ENCODE measurements at regions not wholly inside any gene's neighbourhood (a gene's known extent, or its start where the extent isn't known, plus 50 kb on each side); places are given as distances from the start of the nearest gene placed in this dataset.

DNA sequence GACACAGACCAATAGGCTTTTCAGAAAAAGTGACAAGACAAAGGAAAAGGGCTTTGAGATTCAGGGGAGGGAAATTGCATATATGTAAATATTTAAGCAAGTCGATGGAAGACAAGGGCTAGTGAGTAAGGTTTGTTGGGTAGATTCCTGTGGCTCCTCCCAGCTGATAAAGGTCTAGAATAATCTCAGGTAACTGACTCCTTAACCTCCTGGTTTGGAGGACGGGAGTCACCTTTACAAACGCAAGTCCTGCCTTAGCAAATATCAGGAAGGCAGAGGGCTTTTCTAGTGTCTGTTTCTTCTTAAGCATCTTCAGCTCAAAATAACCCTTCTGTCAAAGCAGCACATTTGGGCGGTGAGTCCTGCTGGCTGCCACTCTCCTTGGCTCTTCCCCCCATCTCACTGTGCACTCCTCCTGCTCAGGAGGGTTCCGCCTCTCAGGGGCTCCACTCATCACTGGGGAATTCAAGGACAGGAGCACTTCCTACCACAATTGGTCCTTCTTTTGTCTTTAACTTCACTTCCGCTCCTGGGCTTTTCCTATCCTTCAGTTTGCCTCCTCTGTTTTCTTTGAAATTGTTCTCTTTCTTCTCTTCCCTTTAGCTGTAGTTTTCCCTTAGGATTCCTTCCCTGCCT lies 496.3 kb upstream of the KLF6 start:
- TF ChIP-seq GATA3 (IDR thresholded peaks at IDR 0.05; ENCODE audit: low read depth, low read length) (no peak), GATA2 (IDR thresholded peaks at IDR 0.05; ENCODE audit: low read depth, low read length) (no peak)

DNA sequence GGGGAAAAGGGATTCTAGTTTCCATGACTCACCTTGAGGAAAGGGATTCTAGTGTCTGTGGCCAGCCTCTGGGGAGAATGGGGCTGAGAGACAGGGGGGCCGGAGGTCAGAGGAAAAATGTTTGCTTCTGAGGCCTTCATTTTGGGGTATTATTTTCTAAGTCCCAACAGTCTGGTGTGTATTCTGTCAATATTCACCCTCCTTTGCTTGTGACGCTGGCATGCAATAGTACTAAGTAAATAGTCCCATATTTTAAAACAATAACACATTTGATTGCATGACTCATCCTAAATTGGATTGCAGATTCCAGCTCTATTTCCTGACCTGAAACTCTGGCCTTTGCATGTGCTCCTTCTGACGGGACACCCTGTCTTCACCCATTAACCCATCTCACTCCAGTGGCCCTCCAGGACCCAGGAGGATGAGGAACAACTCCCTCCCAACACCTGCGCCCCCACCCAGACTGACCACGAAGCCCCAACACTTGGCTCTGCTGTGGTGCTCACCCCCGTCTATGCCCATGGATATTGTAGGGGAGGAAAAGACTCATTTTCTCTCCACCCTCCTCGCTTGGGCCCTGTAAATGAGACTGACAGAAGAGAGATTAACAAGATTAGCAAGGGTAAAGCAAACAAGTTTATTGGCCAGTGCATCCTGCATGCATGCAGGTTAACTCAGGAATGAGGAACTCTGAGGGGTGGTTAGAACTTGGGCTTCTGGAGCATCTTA lies 495.6 kb upstream of the KLF6 start:
- no peak for TF ChIP-seq GATA3 (IDR thresholded peaks at IDR 0.05; ENCODE audit: low read depth, low read length)
- no peak for TF ChIP-seq GATA2 (IDR thresholded peaks at IDR 0.05; ENCODE audit: low read depth, low read length)

DNA sequence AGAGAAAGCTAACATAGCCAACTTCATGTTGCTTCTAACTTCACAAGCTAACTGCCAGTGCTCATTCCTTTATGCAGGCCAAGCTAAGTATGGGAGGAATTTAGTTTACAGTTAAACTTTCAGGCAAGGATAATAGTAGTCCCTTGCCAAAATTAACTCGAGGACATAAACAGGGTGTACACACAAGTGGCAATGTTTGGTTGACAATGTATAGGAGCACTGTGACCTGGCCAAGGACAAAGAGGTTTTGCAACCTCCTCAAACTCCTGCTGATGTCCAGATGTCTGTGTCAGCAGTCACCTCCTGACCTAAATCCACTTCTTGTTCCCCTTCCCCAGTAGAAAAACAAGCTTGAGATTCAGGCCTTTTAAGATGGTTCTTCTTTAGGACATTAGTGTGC lies 494.6 kb upstream of the KLF6 start:
- TF ChIP-seq GATA3 (IDR thresholded peaks at IDR 0.05; ENCODE audit: low read depth, low read length), result no peak
- TF ChIP-seq GATA2 (IDR thresholded peaks at IDR 0.05; ENCODE audit: low read depth, low read length), result no peak

DNA sequence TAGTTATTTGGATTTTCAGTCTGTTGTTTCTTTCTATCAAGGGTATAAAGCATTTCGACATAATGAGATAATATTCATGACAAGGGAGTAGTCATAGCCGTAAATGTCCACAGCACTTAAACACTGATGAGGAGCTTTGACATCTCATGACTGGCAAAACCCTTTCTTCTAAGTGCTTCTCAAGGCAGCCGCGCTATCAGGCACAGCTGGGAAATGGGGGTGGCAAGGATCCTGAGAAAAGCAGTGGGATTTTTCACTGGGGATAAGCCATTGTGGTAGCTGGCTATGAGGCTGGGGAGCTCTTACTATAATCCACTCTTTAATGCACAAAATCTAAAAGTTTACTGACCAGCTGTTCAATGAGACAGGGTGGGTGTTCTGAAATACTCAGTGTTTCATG lies 493.2 kb upstream of the KLF6 start:
- TF ChIP-seq GATA2 (IDR thresholded peaks at IDR 0.05; ENCODE audit: low read depth, low read length) (no peak), GATA3 (IDR thresholded peaks at IDR 0.05; ENCODE audit: low read depth, low read length) (no peak)

DNA sequence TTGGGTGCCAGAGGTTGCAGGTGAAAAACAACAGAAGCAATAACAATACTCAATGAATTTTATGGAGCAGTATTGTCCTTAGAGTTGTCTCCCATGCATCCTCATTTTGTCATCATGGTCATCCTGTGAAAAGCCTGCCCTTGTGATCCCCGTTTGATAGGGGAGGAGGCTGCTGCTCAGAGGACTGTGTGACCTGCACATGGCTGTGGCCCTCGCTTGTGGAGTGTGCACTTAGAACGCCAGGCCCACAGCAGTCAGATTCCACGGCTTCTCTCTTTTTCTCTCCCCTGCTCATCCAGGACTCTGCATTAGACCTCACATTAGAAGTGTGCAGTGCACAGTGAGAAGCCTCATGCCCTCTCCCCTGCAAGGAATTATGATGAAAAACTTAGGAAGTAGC lies 491.1 kb upstream of the KLF6 start:
- TF ChIP-seq GATA3 (IDR thresholded peaks at IDR 0.05; ENCODE audit: low read depth, low read length) (no peak), GATA2 (IDR thresholded peaks at IDR 0.05; ENCODE audit: low read depth, low read length) (no peak)

DNA sequence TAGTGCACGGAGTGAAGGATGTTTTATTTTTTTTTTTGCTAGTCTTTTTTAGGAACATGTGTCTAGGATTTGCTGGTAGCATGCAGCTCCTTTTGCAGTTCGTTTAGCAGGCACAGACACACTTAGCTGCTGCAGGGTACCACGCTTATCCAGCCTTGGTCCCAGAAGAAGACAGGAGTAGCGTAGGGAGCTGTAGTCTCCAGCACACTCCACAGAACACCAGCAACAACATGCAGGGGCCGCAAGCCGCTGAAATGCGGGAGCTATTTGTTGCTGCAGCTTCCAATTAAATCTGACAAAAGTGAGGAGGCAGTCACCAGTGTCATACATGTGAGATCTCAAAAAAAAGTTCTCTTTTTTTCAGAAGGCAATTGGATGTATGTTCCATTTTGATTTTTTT lies 486.2 kb upstream of the KLF6 start:
- TF ChIP-seq GATA2 (IDR thresholded peaks at IDR 0.05; ENCODE audit: low read depth, low read length), result no peak
- no peak for TF ChIP-seq GATA3 (IDR thresholded peaks at IDR 0.05; ENCODE audit: low read depth, low read length)

DNA sequence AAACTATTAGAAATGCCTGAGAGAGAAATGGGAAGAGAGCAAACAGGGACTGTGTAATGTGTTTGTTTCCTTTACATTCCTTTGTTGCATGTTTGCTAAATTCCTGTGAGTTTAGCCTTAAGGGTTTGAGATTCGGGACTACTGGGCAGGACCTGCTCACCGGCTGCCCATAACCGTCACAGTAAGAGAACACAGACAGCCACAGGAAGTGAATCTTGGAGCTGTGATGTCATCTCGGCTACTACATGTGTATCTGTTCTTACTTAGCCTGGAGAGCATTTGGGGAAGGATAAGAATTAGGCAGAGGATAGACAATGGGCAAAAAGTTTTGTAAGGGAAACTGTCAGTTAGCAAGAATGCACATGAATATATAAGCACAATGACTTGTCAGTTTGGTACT lies 485.1 kb upstream of the KLF6 start:
- TF ChIP-seq GATA2 (IDR thresholded peaks at IDR 0.05; ENCODE audit: low read depth, low read length) (no peak), GATA3 (IDR thresholded peaks at IDR 0.05; ENCODE audit: low read depth, low read length) (no peak)

DNA sequence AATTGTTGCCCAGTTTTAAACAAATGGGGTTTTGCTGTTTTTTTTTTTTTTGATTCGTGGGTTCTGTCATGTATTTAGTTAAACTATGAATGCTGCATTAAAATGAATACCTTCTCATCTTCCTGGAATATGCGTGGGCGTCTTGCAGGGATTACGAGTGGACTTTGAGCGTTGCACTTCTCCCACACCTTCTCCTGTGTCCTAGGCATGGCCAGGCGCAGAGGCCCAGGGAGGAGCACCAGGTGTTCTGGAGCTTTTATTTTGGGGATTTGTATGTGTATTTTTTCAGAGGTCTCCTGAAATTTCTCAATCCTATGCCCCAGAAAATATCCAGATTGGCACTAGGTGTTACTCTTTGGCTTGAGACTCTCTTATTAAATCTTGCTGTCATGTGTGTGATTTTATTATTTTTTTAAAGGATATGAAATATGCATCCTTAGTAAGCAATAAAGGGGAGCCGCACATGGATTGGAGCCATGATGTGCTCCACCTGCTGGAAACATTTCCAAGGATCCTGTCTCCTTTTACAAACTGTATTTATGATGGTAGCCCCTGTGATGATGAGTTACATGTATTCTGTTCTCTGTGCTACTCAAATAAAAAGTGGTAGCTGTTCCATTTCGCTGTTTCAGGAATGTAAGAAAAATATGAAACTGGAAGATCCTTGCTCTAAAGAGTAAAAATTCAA lies 482.2 kb upstream of the KLF6 start:
- no peak for TF ChIP-seq GATA2 (IDR thresholded peaks at IDR 0.05; ENCODE audit: low read depth, low read length)
- TF ChIP-seq GATA3 (IDR thresholded peaks at IDR 0.05; ENCODE audit: low read depth, low read length), result no peak

DNA sequence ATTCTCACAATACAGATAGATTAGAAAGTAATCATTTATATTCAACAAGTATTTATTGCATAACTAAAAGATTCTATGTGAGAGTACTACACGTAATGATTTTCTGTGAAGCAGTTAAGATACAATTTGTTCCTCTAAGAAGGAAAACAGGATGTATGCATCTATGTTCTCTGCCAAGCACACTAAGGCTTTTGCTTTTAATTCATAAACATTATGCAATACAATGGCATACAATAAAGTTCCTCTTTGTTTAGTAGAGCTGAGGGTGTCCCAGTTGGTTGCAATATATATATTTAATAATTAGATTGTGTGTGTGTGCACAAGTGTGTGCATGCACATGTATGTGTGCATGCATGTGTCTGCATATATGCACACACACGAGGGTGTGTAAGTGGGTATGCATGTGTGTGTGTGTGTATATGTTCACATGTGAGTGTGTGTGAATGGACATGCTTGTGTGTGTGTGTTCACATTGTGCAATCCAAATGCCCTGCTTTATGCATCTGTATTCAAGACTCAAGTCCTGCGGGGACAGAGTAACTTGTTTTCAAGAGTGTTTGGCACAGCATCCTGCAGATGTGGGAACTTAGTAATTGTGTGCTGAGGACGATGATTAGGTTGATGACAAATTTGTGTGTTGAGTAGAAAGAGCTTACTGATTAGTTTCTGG lies 481.5 kb upstream of the KLF6 start:
- TF ChIP-seq GATA3 (IDR thresholded peaks at IDR 0.05; ENCODE audit: low read depth, low read length) (no peak), GATA2 (IDR thresholded peaks at IDR 0.05; ENCODE audit: low read depth, low read length) (no peak)

DNA sequence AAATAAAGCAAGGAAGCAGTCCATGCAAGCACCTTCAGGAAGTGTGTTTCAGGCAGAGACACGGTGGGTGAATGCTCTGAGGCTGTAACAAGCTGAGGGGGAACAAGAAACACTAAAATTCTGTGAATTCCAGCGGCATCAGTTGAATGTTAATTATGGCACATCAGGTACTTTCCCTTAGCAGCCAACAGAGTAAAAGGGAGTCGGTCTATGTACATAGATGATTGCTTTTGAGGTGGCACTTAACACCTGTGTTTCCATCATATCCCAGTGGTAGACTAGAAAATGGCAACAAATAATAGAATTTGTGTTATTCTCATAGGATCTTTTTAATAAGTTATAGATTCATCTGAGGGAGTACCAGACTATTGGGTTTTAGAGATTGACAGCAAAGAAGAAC lies 481.0 kb upstream of the KLF6 start:
- no peak for TF ChIP-seq GATA2 (IDR thresholded peaks at IDR 0.05; ENCODE audit: low read depth, low read length)
- no peak for TF ChIP-seq GATA3 (IDR thresholded peaks at IDR 0.05; ENCODE audit: low read depth, low read length)

DNA sequence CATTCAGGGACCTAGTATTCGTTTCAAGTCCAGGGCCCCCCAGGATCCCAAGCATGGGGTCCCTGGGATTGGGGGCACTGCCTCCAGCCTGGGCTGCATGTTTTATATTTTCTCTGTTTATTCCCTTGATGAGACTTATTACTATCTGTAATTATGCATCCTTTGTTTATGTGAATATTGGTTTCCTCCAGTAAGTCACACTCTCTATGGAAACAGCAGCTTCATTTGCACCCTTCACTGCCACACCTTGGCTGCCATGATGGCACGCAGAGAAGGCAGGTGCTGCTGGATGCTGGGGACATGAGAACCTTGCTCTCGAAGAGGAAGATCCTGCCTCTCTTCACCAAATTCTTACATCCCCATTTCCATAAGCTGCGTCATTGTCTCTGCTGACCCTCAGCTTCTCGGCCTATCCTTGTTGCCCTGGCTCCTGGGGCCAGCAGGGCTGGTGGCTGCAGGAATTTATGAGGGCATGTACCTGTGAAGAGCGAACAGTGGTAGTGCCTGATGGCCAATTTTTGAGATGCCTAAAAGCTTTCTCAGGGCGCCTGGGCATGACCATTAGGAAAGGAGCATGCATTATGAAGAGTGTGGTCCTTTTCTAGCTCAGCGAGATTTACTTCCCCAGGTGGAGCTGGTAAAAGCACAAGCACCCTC lies 479.3 kb upstream of the KLF6 start:
- TF ChIP-seq GATA3 (IDR thresholded peaks at IDR 0.05; ENCODE audit: low read depth, low read length), result no peak
- no peak for TF ChIP-seq GATA2 (IDR thresholded peaks at IDR 0.05; ENCODE audit: low read depth, low read length)

DNA sequence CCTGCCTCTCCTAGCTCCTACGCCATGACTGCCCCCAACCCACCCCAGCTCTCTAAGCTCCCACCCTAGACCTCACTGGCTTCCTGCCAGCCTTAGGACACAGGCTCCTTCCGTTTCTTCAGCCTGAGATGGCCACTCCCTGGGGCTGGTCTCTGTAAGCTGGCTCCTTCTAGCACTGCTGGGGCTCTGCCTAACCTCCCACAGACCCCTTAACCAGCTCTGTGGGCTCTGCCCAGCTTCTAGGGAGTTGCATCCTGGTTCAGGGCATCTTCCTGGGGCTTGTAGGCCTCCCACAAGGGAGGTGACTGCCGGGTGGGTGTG lies 478.6 kb upstream of the KLF6 start:
- TF ChIP-seq GATA3 (IDR thresholded peaks at IDR 0.05; ENCODE audit: low read depth, low read length) (no peak), GATA2 (IDR thresholded peaks at IDR 0.05; ENCODE audit: low read depth, low read length) (no peak)

DNA sequence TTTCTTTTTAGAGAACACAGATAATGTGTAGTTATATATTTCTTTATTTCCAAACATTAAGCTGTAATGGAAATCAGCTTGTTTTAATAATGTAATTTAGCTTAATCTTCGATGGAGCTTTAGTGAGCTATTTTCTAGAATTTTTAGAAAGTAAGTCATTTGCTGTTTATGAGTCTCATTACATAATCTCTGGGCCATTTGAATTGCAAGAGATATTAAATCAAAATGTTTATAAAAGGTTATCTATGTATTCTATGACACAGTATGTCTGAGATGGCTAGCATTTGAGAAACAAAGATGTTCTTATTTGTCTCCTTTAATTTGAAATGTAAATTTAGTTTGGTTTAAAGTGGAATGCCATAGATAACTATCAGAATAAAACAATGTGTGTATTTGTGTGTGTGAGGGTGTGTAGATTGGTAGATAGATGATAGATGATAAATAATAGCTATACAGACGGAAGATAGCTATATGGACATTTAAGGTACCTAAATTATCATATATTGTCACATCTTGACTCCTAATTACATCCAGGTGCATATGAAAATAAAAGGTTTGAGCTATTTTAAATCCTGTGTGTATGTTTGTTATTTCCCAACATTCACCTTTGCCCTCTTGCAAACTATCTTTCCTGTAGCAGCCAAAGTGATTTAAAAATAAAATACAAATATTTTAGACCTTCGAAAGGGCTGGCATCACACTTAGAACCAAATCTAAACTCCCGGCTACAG lies 478.0 kb upstream of the KLF6 start:
- TF ChIP-seq GATA3 (IDR thresholded peaks at IDR 0.05; ENCODE audit: low read depth, low read length) (no peak), GATA2 (IDR thresholded peaks at IDR 0.05; ENCODE audit: low read depth, low read length) (no peak)

Measured in SH-SY5Y (cell line).